Stimulated activated CD4-positive, alpha-beta T cell treated with anti-CD3 and anti-CD28 coated beads, TNF-alpha, amount 100 ng/mL, for 48 hours (primary cell): ENCODE measurements at regions not wholly inside any gene's neighbourhood (a gene's known extent, or its start where the extent isn't known, plus 50 kb on each side); places are given as distances from the start of the nearest gene placed in this dataset.
"Not testable (repeated sequence)": the region's sequence is repeated elsewhere in the genome, so short reads cannot be mapped to it uniquely, and the experiment has no call there.

ENCODE experiments used
- DNase-seq, 3 donors: peaks; one replicate each; pipeline ENCODE4 v3.0.0-alpha.2; 2020; ENCODE audit warnings: low read depth in 3 of 3

DNA sequence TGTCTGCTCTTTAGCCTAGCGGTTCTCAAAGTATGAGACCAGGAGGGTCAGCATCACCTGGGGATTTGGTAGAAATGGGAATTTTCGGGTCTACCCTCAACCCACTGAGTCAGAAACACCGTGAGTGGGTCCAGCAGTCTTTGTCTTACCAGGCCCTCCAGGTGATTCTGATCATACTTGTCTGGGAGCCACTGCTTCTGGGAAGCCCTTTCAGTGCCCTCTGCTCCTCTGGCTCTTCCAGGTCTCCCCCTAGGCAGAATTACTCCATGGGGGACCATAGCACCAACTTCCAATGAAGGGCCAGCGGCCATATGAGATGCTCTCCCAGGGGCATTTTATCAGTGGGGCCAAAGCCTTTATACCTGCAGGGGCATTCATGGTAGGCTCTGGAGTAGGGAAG is 81.0 kb upstream of the ETV3 start:
- DNase-seq = no peak

DNA sequence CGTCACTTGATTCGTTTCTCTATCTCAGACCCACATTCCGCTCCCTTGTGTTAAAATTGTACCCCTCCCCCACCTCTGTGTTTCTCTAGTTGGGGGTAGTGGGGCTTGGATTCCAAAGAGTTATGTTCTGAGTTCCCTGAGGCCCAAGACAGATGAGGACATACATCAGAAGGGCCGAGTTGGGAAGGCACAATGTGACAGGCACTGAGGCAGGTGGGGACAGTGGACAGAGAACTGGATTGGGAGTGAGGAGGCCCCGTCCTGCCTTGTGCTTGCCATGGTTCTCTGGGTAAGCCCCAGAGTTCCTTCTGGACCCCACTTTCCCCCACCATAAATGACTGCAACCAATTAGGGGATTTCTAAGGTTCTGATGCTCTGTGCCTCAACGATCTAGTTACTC is 80.5 kb upstream of the ETV3 start:
- no peak for DNase-seq

DNA sequence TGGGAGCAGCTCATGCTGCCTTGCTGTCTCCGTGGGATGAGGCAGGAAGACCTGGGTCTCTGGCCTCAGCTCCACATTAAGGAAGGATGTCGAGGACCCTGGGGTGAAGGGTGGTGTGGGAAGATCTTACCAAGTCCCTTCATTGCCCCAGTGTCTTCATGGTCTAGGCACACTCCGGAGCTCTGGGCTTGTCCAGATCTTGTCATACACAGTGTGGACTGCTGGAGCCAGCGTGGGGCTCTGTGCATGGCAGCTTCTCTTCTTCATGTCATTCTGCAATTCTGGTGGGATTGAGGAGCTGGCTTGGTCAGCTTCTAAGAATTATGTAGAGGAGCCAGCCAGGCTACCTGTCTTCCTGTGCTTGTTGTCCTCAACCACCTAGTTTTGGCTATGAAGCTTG is 79.3 kb upstream of the ETV3 start:
- DNase-seq = no peak

DNA sequence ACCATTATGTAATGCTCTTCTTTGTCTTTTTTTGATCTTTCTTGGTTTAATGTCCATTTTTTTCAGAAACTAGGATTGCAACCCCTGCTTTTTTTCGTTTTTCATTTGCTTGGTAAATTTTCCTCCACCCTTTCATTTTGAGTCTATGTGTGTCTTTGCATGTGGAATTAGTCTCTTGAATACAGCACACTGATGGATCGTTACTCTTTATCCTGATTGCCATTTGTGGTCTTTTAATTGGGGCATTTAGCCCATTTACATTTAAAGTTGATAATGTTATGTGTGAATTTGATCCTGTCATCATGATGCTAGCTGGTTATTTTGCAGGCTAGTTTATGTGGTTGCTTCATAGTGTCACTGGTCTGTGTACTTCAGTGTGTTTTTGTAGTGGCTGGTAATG is 75.6 kb upstream of the ETV3 start:
- no peak for DNase-seq

DNA sequence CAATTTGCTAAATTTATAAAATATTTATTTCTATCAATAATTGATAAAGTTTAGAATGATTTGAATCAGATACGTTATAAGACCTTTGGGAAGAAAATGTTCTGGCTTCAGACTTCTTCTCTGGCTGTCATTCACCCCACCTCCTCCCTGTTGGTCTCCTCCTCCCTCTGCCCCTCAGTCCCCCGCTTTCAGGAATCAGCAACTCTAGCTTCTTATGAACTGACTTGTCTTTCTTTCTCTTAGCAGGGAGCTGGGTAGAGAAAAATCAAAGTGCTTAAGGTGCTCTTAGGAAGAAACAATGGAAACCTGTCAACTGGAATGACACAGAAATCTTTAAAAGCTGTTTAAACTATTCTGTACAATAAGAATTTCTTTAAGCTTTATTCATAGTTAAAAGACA is 71.3 kb upstream of the ETV3 start:
- no peak for DNase-seq

DNA sequence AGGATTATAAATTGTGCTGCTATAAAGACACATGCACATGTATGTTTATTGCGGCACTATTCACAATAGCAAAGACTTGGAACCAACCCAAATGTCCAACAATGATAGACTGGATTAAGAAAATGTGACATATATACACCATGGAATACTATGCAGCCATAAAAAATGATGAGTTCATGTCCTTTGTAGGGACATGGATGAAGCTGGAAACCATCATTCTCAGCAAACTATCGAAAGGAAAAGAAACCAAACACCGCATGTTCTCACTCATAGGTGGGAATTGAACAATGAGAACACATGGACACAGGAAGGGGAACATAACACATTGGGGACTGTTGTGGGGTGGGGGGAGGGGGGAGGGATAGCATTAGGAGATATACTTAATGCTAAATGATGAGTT is 67.8 kb upstream of the ETV3 start:
- not testable (repeated sequence) for DNase-seq

DNA sequence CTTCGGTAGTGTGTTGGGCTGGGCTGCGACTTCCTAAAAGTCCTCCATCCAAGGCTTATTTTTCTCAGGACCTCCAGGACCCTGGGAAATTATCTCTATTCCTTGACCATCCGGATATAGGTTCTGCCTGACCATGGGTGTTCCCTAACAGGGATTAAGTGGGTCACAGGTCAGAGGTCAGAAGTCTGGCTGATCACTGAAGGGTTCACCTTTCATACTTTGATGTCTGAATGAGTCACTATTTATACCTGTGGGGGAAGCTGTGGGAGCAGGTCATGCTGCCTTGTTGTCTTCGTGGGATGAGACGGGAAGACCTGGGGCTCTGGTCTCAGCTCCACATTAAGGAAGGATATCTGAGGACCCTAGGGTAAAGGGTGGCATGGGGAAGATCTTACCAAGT is 65.0 kb upstream of the ETV3 start:
- no peak for DNase-seq

DNA sequence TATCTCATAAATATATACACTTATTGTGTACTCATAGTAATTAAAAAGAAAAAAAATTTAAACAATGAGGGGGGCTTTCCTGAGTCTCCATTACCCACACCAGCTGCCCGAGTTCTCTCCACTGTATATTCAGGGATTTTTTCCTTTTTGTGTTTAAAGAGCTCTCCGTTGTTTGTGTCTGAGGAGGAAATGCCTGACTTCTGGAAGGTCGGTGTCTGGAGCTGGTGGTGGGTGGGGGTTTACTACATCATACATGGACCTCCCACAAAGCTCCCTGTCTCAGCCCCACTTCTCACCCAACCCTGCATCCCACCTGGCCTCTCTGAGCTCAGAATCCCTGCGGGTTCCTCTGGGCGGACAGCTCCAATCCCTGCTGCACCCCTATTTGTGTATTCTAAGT is 64.1 kb upstream of the ETV3 start:
- no peak for DNase-seq

DNA sequence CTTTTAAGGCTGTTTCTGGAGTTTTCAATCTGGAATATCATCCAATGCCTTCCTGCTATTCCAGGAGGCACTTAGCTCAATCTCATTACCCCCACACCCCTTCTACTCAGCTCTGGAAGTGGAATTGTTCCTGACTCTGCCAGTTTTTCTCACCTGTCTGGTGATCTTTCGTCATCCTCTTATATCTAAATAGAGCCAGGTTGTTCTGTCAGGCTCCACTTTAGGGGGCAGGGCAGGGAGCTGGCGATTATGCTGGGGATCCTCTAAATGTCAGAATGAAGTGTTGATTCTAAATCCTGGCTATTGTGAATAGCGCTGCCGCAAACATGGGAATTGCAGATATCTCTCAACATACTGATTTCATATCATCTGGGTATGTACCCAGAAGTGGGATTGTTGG is 63.6 kb upstream of the ETV3 start:
- no peak for DNase-seq

DNA sequence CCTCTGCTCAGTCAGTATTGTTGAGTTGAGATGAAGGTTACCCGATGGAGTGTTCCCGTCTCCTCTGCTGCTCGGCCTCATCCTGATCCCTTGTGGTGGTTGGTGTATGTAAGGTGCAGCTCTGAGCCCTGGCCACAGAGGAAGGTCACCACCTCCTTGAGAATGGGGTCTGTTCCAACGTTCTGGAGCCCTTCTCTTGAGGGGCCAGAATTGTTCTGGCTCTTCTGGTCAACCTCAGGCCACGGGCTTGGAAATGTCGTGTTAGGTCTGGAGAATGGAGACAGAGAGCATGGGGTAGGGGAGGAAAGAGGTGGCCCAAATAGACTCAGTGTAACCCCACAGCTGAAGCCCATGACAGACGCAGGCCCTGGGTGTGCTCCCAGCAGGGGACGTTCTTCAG is 62.3 kb upstream of the ETV3 start:
- DNase-seq = no peak

DNA sequence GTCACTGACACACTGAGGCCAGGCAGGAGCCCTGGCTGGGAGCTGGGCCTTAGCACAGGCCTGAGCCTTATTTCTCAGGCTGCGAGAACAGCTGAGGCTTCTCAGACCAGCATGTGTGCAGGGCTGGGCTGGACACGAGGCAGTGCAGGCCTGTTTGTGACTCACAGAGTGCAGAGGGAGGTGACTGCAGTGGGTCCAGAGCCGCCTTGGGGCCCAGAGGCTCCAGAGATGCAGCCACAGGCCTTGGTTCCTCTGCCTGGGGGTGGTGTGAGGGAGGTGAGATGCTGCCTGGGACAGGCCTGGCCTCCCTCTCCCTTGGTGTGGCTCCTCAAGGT is 61.2 kb upstream of the ETV3 start:
- no peak for DNase-seq

DNA sequence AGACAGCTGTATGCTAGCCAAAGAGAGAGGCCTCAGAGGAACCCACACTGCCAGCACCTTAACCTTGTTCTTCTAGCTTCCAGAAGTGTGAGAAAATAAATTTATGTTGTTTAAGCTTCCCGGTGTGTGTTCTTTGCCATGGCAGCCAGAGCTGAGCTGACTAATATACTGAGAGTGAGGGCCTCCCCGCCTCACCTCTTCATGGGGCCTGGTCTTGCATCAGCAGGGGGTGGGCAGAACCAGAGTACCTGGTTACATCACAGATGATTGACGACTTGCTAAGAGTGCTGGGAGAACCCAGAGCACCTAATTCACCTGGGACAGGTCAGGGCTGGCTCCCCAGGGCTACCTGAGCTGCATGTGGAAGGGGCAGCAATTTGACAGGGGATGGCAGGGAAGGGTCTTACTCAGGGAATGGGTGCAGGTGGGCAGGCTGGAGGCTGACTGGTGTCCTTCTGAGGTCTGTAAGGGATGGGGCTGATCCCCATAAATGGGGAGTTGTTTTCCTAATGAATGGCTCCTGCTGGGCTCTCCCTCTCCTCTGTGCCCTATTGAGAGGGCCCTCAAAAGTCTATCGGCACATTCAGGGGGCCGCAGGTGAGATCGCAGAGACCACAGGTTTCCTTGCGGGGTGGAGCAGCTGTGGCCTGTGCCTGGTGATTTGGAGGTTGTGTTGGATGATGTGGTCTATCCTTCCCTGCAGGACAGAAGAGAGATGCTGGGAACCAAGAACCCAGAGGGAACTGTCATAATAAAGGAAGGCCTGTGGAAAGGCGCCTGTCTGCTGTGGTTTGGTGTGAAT is 60.6 kb upstream of the ETV3 start:
- no peak for DNase-seq

DNA sequence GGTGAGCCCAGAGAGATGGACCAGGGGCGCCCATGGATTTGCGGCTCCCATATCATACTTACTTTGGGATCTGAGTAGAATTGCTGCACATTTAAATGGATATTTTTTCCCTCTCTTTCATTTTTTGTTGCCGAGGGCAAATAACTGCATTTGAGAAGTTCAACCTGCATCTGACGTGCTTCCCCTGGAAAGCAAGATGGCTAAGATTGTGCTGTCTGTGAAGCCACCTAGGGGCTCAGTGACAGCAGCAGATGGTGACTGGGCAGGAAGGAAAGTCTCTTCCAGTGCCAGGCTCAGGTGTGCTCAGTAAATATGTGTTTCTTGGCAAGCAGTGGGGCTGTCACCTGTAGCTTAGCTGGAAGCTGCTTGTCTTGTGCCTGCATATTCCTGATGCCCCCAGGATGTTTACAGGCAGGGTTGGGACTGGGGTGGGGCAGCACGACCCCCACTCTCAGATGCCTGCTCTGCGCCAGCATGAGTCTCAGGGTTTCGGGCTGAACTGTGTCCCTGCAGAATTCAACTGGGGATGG is 59.8 kb upstream of the ETV3 start:
- DNase-seq = no peak

DNA sequence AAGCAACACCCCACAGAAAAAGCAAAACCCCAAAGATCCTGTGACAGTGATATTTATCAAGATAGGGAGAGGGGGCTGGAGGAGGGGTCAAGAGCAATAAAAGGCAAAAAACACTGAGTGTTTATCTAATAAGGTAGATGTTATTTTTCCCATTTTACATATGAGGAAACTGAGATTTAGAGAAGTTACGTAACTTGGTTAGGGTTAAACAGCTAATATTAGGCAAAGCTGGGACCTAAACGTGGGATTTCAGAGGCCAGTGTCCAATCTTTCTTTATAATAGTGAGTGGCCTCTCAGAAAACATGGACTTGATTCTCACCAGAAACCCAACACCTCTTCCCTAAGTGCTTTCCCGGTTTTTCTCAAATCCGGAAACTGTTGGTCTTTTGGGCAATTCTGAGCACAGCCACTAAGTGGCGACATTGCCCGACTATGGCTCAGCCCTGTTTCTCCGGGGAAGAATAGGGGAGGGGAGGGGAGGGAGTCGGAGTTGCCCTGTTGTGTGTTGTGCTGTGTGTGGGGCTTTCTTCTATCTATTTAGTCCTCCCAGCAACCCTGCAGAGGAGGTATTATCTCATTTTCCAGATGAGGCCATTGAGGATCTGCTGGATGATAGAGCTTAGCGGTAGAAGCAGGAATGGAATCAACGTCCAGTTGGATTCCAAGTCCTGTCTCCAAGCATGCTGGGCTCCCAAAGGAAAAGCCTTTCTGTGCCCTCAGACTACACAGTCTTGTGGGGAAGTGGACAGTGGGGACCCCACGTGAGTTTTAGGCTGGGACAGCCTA is 58.7 kb upstream of the ETV3 start:
- DNase-seq = not testable (repeated sequence)

DNA sequence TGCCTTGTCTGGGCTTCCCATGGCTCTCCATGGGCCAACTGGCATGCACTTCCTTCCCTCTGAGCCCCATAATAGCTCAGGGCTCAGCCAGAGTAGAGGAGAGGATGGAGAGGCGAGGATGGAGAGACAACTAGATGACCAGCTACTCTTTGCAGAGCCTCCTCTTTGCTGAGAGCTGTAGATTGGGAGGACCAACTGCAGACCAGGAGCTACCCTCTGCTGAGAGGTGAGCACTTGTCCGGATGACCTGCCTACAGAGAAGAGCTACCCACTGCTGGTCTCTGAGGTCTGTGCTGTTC is 58.0 kb upstream of the ETV3 start:
- DNase-seq = no peak

DNA sequence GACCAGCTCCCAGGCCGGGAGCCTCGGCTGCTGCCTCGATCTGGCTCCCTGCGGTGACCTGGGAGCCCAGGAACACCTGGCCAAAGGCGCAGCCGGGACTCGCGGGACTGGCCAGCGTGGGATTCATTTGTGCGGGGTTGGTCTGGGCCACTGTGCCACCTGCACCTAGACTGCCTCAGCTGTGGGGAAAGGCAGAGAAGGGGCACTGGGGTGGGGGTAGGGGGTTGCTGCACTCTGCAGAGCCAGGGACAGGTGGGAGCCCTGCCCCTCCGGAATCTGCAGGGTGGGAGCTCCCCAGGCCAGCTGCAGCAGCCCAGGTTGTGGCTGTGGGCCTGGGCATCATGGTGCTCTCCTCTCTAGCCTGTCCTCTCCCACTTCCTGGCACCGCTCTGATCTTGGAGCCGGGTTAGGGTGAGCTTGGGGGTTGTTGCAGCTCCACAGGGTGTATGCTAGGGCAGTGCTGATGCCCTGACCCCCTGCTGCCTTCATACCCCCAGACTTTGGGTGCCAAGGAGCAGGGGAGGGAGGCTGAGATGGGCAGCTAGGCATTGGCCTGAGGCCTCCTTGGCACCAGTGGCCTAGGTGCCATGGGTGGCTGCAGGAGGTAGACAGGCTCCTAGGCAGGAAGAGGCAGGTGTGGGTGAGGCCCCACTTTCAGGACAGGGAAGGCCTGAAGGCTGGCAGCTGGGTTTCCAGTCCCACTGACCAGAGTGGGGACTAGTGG is 57.5 kb upstream of the ETV3 start:
- no peak for DNase-seq

DNA sequence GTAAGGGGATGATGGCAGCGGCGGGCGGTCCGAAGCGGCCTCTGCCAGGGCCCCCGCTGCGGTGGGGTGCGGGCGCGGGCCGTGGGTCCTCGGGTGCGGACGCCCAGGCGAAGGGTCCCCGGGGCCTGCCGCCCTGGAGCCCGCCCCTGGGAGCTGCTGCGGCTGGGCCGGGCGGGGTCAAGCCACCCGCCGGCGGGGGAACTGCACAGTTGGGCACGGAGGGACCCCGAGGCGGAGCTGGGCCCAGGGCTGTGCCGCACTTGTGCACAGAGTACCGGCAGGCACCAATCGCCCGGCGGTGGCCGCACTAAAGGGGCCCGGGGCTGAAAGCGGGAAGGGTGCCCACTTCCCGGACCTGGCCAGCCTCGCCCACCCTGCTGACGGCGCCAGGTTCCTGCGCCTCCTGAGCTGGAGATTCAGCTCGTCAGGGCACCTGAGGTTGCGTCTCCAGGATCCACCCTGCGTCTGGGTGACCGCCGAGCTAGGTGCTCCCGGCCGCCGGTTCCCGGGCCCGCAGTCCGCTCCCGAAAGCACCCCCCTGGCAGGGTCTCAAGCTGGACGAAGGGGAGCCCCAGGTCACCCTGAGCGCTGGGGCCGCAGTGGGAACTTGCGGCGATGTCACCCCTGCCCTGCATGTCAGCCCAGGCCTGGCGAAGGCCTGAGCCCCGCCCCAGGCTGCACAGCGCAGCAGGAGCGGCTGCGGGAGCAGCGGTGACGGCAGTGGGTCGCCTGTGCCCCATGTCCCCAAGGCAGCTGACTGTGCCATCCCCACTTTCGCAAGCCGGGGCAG is 56.7 kb upstream of the ETV3 start:
- no peak for DNase-seq

DNA sequence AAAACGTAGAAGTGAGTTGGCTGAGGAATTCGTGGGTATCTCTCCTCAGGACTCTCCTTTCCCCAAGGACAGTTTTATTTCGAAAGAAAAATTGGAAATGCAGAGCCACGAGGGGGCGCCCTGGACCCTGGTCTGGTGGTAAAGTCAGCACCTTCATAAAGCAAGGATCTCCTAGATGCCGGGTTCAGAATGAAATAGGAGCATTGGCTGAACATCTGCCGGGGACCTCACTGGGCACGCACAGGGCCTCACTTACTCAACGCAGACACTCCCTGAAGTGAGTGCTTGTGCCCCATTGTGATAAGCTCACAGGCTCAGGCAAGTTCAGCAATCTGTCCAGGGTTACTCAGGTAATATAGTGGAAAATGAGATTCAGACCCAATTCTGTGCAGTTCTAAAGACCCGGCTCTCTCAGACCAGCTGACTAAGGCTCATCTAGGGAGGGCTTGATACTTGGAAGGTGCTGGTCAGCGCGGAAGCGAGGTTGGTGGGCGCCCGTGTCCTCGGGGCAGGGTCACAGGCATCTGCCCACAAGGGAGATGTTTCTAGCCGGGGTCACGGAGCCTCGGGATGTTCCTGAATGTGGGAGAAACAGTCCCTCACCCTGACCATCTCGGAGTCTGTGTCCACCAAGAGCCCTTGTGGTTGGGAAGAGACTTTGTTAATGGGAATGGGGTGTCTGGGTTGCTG is 55.7 kb upstream of the ETV3 start:
- DNase-seq = peak; percentile 28 to 60 (median 43)

DNA sequence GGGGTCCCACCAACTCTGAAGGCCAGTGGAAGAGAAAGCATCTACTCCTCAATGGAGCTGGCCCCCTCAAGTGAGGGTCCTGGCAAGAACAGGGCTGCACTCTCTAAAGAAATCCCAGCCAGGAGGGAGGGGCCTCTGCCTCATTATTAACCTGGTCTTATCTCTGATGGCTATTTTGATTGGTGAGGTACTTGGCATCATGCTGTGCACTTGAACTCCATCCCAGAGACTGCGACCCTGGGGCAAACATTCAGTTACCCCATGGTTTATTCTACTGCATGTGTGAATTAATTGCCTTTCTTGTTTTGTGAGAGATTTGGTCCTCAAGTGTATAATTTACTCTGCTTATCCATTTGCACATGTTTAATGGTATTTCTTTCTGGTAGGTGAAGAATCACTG is 55.0 kb upstream of the ETV3 start:
- no peak for DNase-seq

DNA sequence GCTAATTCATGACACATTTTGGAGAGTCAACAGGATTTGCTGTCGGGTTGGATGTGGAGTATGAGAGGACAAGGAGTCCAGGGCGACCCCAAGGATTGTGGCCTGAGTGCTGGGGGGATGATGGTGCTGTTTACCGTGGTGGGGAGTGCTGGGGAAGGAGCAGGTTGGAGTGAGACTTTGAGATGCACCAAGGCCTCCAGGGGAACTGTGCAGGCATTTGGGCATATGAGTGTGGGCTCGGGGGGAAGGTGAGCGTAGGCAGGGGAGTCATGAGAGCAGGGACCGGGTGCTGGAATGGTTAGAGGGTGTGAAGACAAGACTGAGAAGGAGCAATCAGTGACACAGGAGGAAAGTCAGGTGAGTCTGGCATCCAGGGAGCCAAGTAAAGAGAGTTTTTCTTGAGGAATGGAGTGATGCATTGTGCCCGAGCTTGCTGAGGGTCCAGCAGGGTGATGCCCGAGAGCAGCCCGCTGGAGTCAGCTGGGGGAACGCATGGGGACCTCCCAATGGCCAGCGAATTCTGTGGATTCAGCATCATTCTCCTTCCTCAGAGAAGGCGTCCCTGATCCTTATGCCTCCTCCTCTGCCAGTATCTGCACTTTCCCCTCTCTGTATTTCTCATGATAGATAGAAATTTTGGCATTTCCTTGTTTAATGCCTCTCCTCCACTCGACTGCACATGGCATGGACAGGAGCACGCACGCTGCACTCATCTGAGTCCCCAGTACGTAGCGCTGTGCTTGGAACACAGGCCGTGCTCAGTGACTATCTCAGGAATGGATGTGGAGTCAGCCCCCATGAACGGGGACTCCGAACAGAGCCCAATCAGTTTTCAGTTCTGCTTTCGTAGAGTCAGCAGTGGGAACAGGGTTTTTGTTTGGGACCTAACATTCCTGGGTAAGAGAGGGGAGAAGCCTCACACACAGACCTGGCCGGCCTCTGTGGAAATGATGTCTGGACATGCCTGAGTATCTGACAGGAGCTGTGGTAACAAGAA is 52.1 kb upstream of the ETV3 start:
- no peak for DNase-seq
